ENCODE measurements at regions not wholly inside any gene's neighbourhood (a gene's known extent, or its start where the extent isn't known, plus 50 kb on each side); places are given as distances from the start of the nearest gene placed in this dataset.

- Mint-ChIP-seq H3K36me3 (peaks cover 29% of the 10 kb centered on the region), H3K9me3 (peaks cover 40% of the 10 kb centered on the region), H3K4me3 (no peak overlapping the region), H3K27ac (no peak overlapping the region), H3K4me1 (peaks cover 4% of the 10 kb centered on the region), H3K27me3 (ENCODE audit: low read depth) (peaks cover 4% of the 10 kb centered on the region)
- no peak for TF ChIP-seq ELF4 (CRISPR knock-in tag; IDR thresholded peaks at IDR 0.05; ENCODE audit: low read depth)
- TF ChIP-seq ZNF396 (CRISPR knock-in tag; IDR thresholded peaks at IDR 0.05; ENCODE audit: borderline replicate concordance) = no peak
- TF ChIP-seq ARID4B (CRISPR knock-in tag; IDR thresholded peaks at IDR 0.05; ENCODE audit: borderline replicate concordance) = no peak
- TF ChIP-seq ATF3 (CRISPR knock-in tag; conservative IDR thresholded peaks at IDR 0.05) = no peak
- no peak for TF ChIP-seq GABPB1 (CRISPR knock-in tag; IDR thresholded peaks at IDR 0.05)
- TF ChIP-seq TCF7 (CRISPR knock-in tag; IDR thresholded peaks at IDR 0.05; ENCODE audit: low read depth) = no peak
- TF ChIP-seq PRDM15 (CRISPR knock-in tag; IDR thresholded peaks at IDR 0.05) = no peak
- DNase-seq (ENCODE audit: low spot score) (no peak), ATAC-seq (peak; percentile 90)
- CTCF ChIA-PET = no interaction called here
- POLR2A ChIA-PET = no interaction called here
Observed at GRCh38 chr2:129813404-129813803, 166.1 kb upstream of the RAB6C start.

- Mint-ChIP-seq H3K9me3 (peaks cover 40% of the 10 kb centered on the region), H3K27me3 (ENCODE audit: low read depth) (peaks cover 4% of the 10 kb centered on the region), H3K36me3 (peaks cover 29% of the 10 kb centered on the region), H3K27ac (no peak overlapping the region), H3K4me1 (peaks cover 3% of the 10 kb centered on the region; the same call in 1 of the 2 replicates), H3K4me3 (no peak overlapping the region)
- ATAC-seq = no peak
- no peak for DNase-seq (ENCODE audit: low spot score)
- TF ChIP-seq CREB1 (CRISPR knock-in tag; IDR thresholded peaks at IDR 0.05) (no peak), ETV6 (CRISPR knock-in tag; IDR thresholded peaks at IDR 0.05) (no peak), TCF7 (CRISPR knock-in tag; IDR thresholded peaks at IDR 0.05; ENCODE audit: low read depth) (no peak), NFYB (CRISPR knock-in tag; conservative IDR thresholded peaks at IDR 0.05; ENCODE audit: low read depth) (no peak), NFATC4 (CRISPR knock-in tag; IDR thresholded peaks at IDR 0.05) (no peak), ELF4 (CRISPR knock-in tag; IDR thresholded peaks at IDR 0.05; ENCODE audit: low read depth) (no peak), TP53 (CRISPR knock-in tag; IDR thresholded peaks at IDR 0.05) (no peak), CBFB (CRISPR knock-in tag; IDR thresholded peaks at IDR 0.05; ENCODE audit: low read depth) (no peak), SP1 (CRISPR knock-in tag; conservative IDR thresholded peaks at IDR 0.05) (no peak), MLX (CRISPR knock-in tag; IDR thresholded peaks at IDR 0.05) (no peak)
- ChIA-PET CTCF (interaction anchor here (0.8 kb wide), 1 partner anchor 107 kb away, joined by 3 read pairs; no protein-coding TSS in a partner anchor), POLR2A (interaction anchor here (1.1 kb wide), 1 partner anchor 11 kb away, joined by 3 read pairs; no protein-coding TSS in a partner anchor)
Observed at GRCh38 chr2:129816813-129817574, 162.5 kb upstream of the RAB6C start.
